Lower lobe of right lung (tissue), 2 donors: ENCODE measurements at regions not wholly inside any gene's neighbourhood (a gene's known extent, or its start where the extent isn't known, plus 50 kb on each side); places are given as distances from the start of the nearest gene placed in this dataset.

Experiments
- ATAC-seq, 2 donors: fragments of 200-7000 bp; cut with Tn5 transposase; one replicate each; pipeline ENCODE4 v1.9.1; 2020 to 2022; ENCODE audit warnings: mild to moderate bottlenecking in 2 of 2, moderate library complexity in 2 of 2
- DNase-seq: peaks from one replicate; pipeline ENCODE4 v3.0.0-alpha.2; 2020
- H3K27ac ChIP-seq: fragments of 200-600 bp; one replicate; pipeline ENCODE4 v1.8.0; 2022
- H3K27me3 ChIP-seq: fragments of 200-600 bp; one replicate; pipeline ENCODE4 v1.8.0; 2022; ENCODE audit warnings: low read depth
- H3K36me3 ChIP-seq: fragments of 200-600 bp; one replicate; pipeline ENCODE4 v1.8.0; 2022; ENCODE audit warnings: mild to moderate bottlenecking
- H3K4me1 ChIP-seq: fragments of 200-600 bp; one replicate; pipeline ENCODE4 v1.8.0; 2022
- H3K4me3 ChIP-seq: fragments of 200-600 bp; one replicate; pipeline ENCODE4 v1.8.0; 2022; ENCODE audit warnings: mild to moderate bottlenecking
- H3K9me3 ChIP-seq: fragments of 200-600 bp; one replicate; pipeline ENCODE4 v1.8.0; 2022
- intact Hi-C: fragments of 100-400 bp; cut with DNase I; formaldehyde crosslinking; loops from one replicate; pipeline ENCODE4 v1.11.0; 2022
- TF ChIP-seq, protein P1 (sequence below): fragments of 200-600 bp; IDR thresholded peaks from one replicate; pipeline ENCODE4 v1.8.0; 2022; ENCODE audit warnings: antibody characterized with exemption, mild to moderate bottlenecking
- donor health status: DM: no; HTN: yes; CAD: no; lungs with severe emphysema.

- intact Hi-C loops, result no loop called here
- Histone ChIP-seq H3K27me3 (no peaks in the 10 kb centered on the region), H3K27ac (no peak overlapping the region), H3K36me3 (no peaks in the 10 kb centered on the region), H3K4me1 (no peaks in the 10 kb centered on the region), H3K9me3 (no peaks in the 10 kb centered on the region), H3K4me3 (no peak overlapping the region)
- TF ChIP-seq, protein P1, sequence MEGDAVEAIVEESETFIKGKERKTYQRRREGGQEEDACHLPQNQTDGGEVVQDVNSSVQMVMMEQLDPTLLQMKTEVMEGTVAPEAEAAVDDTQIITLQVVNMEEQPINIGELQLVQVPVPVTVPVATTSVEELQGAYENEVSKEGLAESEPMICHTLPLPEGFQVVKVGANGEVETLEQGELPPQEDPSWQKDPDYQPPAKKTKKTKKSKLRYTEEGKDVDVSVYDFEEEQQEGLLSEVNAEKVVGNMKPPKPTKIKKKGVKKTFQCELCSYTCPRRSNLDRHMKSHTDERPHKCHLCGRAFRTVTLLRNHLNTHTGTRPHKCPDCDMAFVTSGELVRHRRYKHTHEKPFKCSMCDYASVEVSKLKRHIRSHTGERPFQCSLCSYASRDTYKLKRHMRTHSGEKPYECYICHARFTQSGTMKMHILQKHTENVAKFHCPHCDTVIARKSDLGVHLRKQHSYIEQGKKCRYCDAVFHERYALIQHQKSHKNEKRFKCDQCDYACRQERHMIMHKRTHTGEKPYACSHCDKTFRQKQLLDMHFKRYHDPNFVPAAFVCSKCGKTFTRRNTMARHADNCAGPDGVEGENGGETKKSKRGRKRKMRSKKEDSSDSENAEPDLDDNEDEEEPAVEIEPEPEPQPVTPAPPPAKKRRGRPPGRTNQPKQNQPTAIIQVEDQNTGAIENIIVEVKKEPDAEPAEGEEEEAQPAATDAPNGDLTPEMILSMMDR, result no peak
- no peak for DNase-seq
- ATAC-seq, result no peak
Measured at GRCh38 chr21:17427831-17428483, 84.9 kb upstream of the CXADR start.

- intact Hi-C loops, result no loop called here
- H3K4me3 ChIP-seq, result no peak overlapping the region
- no peaks in the 10 kb centered on the region for H3K27me3 ChIP-seq
- ATAC-seq (no peak), DNase-seq (no peak)
- no peaks in the 10 kb centered on the region for H3K9me3 ChIP-seq
- TF ChIP-seq, protein P1, result no peak
- H3K4me1 ChIP-seq, result no peaks in the 10 kb centered on the region
- H3K27ac ChIP-seq, result no peak overlapping the region
- H3K36me3 ChIP-seq, result no peaks in the 10 kb centered on the region
Measured at GRCh38 chr21:17428484-17428869, 84.4 kb upstream of the CXADR start.

DNA sequence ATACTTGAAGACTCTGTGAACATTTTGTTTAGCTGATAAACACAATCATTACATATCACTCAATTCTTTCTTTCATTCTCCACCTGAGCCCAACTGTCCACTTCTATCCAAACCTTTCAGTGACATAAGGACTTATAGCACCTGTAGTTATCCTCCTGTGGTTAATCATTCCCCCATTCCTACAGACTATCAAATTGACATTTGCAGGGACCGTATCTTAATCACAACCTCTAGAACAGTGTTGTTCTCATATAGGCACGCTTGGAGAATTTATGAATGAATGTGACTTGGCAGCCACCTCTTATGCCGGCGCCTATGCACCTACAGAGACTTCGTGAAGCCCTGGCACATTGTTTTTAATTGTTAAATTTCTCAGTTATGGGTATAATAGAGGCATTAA, 83.9 kb upstream of the CXADR start:
- no peak for ATAC-seq
- Histone ChIP-seq H3K4me1 (no peaks in the 10 kb centered on the region), H3K27ac (no peak overlapping the region), H3K36me3 (no peaks in the 10 kb centered on the region), H3K9me3 (no peaks in the 10 kb centered on the region), H3K27me3 (no peaks in the 10 kb centered on the region), H3K4me3 (no peak overlapping the region)
- intact Hi-C loops, result no loop called here
- DNase-seq, result no peak
- TF ChIP-seq, protein P1, result no peak

- H3K27ac ChIP-seq, result no peak overlapping the region
- no peaks in the 10 kb centered on the region for H3K9me3 ChIP-seq
- intact Hi-C loops, result no loop called here
- no peaks in the 10 kb centered on the region for H3K36me3 ChIP-seq
- no peak for ATAC-seq
- no peak overlapping the region for H3K4me3 ChIP-seq
- TF ChIP-seq, protein P1, result no peak
- no peaks in the 10 kb centered on the region for H3K27me3 ChIP-seq
- DNase-seq, result no peak
- H3K4me1 ChIP-seq, result no peaks in the 10 kb centered on the region
Measured at GRCh38 chr21:17429936-17430335, 82.9 kb upstream of the CXADR start.

- intact Hi-C loops, result no loop called here
- TF ChIP-seq, protein P1, result no peak
- no peak for ATAC-seq
Measured at GRCh38 chr21:17432732-17433057, 80.1 kb upstream of the CXADR start.

DNA sequence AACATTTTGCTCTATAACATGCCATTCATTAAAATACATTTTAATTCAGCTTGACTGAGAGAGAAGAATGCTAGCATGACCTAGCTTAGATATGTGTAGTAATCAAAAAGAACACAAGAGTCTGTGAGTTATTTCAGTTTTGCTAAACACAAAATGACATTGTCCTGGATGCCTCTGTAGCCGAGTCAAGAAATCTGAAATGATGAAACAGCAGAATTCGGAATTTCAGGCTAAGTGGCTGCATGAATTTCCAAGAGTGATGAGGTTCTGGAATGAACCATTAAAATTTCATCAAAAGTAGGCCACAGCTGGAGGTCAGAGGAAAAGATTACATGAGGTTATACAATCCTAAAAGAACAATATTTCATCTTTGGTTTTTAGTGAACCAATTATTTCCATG, 79.1 kb upstream of the CXADR start:
- intact Hi-C loops, result no loop called here
- TF ChIP-seq, protein P1, result no peak
- Histone ChIP-seq H3K27ac (no peak overlapping the region), H3K4me1 (peaks cover 5% of the 10 kb centered on the region), H3K27me3 (no peaks in the 10 kb centered on the region), H3K4me3 (no peak overlapping the region), H3K36me3 (no peaks in the 10 kb centered on the region), H3K9me3 (no peaks in the 10 kb centered on the region)
- DNase-seq (no peak), ATAC-seq (no peak)

More at GRCh38 chr21:17432732-17433057, 80.1 kb upstream of the CXADR start:
- Histone ChIP-seq H3K9me3 (no peaks in the 10 kb centered on the region), H3K27me3 (no peaks in the 10 kb centered on the region), H3K27ac (no peak overlapping the region), H3K4me1 (peaks cover 5% of the 10 kb centered on the region), H3K4me3 (no peak overlapping the region), H3K36me3 (no peaks in the 10 kb centered on the region)
- no peak for DNase-seq
